ENCODE measurements at regions not wholly inside any gene's neighbourhood (a gene's known extent, or its start where the extent isn't known, plus 50 kb on each side); places are given as distances from the start of the nearest gene placed in this dataset.

GRCh38 chr6:113397236-113397635, 459.9 kb upstream of the MARCKS start:
- no peak for TF ChIP-seq POLR2A (IDR thresholded peaks at IDR 0.05)
- TF ChIP-seq CTCF (IDR thresholded peaks at IDR 0.05), result no peak

Measured in ovary (tissue), 3 donors.